ENCODE measurements at regions not wholly inside any gene's neighbourhood (a gene's known extent, or its start where the extent isn't known, plus 50 kb on each side); places are given as distances from the start of the nearest gene placed in this dataset.

- TF ChIP-seq POLR2A (IDR thresholded peaks at IDR 0.05; ENCODE audit: extremely low read depth, insufficient read length) (no peak), MYC (IDR thresholded peaks at IDR 0.05; ENCODE audit: low read depth, low read length) (no peak)
- TF ChIP-seq, protein P1, sequence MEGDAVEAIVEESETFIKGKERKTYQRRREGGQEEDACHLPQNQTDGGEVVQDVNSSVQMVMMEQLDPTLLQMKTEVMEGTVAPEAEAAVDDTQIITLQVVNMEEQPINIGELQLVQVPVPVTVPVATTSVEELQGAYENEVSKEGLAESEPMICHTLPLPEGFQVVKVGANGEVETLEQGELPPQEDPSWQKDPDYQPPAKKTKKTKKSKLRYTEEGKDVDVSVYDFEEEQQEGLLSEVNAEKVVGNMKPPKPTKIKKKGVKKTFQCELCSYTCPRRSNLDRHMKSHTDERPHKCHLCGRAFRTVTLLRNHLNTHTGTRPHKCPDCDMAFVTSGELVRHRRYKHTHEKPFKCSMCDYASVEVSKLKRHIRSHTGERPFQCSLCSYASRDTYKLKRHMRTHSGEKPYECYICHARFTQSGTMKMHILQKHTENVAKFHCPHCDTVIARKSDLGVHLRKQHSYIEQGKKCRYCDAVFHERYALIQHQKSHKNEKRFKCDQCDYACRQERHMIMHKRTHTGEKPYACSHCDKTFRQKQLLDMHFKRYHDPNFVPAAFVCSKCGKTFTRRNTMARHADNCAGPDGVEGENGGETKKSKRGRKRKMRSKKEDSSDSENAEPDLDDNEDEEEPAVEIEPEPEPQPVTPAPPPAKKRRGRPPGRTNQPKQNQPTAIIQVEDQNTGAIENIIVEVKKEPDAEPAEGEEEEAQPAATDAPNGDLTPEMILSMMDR (IDR thresholded peaks at IDR 0.05; ENCODE audit: low read depth, low read length), result no peak
- TF ChIP-seq, protein P2, sequence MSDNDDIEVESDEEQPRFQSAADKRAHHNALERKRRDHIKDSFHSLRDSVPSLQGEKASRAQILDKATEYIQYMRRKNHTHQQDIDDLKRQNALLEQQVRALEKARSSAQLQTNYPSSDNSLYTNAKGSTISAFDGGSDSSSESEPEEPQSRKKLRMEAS (IDR thresholded peaks at IDR 0.05; ENCODE audit: low read depth, low read length), result no peak
- H3K4me3 ChIP-seq (ENCODE audit: low read depth, low read length), result no peak overlapping the region
- DNase-seq (ENCODE audit: low read depth), result no peak
These were observed 115.0 kb downstream of the SHANK2 start for GRCh38 chr11:71137376-71137775.

DNA sequence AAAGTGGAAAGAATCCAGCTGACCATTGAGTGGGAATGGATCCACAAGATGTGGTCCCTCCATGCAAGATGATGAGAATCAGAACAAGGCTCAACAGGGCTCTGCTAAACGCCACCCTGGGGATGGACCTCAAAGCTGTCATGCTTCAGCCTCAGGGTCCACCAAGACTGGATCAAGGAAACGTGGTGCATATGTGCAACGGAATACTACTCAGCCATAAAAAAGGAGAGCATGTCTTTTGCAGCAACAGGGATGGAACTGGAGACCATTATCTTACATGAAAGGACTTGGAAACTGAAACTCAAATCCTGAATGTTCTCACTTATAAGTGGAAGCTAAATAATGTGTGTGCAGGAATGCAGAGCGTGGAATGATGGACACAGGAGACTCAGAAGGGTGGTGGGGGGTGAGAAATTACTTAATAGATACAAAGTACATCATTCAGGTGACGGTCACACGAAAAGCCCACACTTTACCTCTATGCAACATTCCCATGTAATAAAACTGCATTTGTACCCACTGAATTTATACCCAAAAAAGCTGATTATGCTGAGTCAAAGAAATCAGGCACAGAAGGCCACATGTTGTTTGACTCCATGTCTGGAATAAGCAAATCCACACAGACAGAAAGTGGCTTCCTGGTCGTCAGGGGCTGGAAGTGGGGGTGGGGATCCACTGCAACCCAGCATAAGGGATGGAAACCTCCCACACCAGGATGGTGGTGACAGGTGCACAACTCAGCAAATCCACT lies 116.1 kb downstream of the SHANK2 start:
- no peak overlapping the region for H3K4me3 ChIP-seq (ENCODE audit: low read depth, low read length)
- no peak for TF ChIP-seq POLR2A (IDR thresholded peaks at IDR 0.05; ENCODE audit: extremely low read depth, insufficient read length)
- TF ChIP-seq, protein P1 (IDR thresholded peaks at IDR 0.05; ENCODE audit: low read depth, low read length), result no peak
- TF ChIP-seq MYC (IDR thresholded peaks at IDR 0.05; ENCODE audit: low read depth, low read length), result no peak
- TF ChIP-seq, protein P2 (IDR thresholded peaks at IDR 0.05; ENCODE audit: low read depth, low read length), result no peak
- no peak for DNase-seq (ENCODE audit: low read depth)

DNA sequence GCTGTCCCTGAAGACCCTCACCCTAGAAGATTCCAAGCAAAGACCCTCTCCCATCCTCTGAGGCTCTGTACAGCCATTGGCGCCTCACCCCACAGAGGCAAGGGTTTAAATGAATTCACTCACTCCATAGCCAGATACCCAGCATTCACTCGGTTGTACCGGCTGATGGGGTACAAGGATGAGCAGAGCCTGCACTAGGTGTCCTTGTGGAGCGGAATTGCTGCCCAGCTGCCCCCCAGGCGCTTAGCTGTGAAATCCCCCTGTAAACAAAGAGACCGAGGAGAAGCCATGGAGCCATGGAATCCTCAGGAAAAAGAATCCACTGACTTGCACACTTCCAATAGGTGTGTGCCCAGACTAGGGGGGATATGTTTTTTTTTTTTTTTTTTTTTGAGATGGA lies 117.3 kb downstream of the SHANK2 start:
- DNase-seq (ENCODE audit: low read depth), result no peak
- H3K4me3 ChIP-seq (ENCODE audit: low read depth, low read length), result no peak overlapping the region
- TF ChIP-seq MYC (IDR thresholded peaks at IDR 0.05; ENCODE audit: low read depth, low read length) (no peak), POLR2A (IDR thresholded peaks at IDR 0.05; ENCODE audit: extremely low read depth, insufficient read length) (no peak)
- TF ChIP-seq, protein P2 (IDR thresholded peaks at IDR 0.05; ENCODE audit: low read depth, low read length), result no peak
- TF ChIP-seq, protein P1 (IDR thresholded peaks at IDR 0.05; ENCODE audit: low read depth, low read length), result no peak

- TF ChIP-seq, protein P1 (IDR thresholded peaks at IDR 0.05; ENCODE audit: low read depth, low read length), result no peak
- TF ChIP-seq POLR2A (IDR thresholded peaks at IDR 0.05; ENCODE audit: extremely low read depth, insufficient read length) (no peak), MYC (IDR thresholded peaks at IDR 0.05; ENCODE audit: low read depth, low read length) (no peak)
- TF ChIP-seq, protein P2 (IDR thresholded peaks at IDR 0.05; ENCODE audit: low read depth, low read length), result no peak
- DNase-seq (ENCODE audit: low read depth), result no peak
- H3K4me3 ChIP-seq (ENCODE audit: low read depth, low read length), result no peak overlapping the region
These were observed 118.4 kb downstream of the SHANK2 start for GRCh38 chr11:71133946-71134345.

DNA sequence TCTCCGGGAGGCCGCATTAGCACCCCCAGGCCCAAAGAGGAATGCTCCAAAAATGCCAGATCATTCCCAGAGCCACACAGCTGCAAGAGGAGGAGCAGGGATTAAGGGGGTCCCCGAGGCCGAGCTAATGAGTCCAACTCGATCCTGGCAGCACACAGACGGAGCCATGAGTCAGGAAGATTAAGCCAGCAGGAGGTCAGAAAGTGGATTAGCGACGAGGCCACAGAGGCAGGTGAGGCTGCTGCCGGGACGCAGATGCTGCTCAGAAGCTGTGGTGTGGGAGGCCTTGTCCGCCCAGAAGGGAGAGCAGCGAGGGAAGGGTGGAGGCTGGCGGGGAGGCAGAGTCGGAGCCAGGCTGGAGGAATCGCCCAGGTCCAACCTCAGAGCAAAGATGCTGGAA lies 120.5 kb downstream of the SHANK2 start:
- DNase-seq (ENCODE audit: low read depth), result no peak
- no peak for TF ChIP-seq POLR2A (IDR thresholded peaks at IDR 0.05; ENCODE audit: extremely low read depth, insufficient read length)
- TF ChIP-seq, protein P2 (IDR thresholded peaks at IDR 0.05; ENCODE audit: low read depth, low read length), result no peak
- no peak for TF ChIP-seq MYC (IDR thresholded peaks at IDR 0.05; ENCODE audit: low read depth, low read length)
- TF ChIP-seq, protein P1 (IDR thresholded peaks at IDR 0.05; ENCODE audit: low read depth, low read length), result no peak
- H3K4me3 ChIP-seq (ENCODE audit: low read depth, low read length), result no peak overlapping the region

All from NB4 (cell line).